Activated CD8-positive, alpha-beta memory T cell treated with anti-CD3 and anti-CD28 coated beads, Interleukin-2, amount 10 ng/mL, durations not matched to agents 7 days and 5 days (primary cell): ENCODE measurements at regions not wholly inside any gene's neighbourhood (a gene's known extent, or its start where the extent isn't known, plus 50 kb on each side); places are given as distances from the start of the nearest gene placed in this dataset.

Experiments
- ATAC-seq: fragments of 150-1000 bp; cut with Tn5 transposase; one replicate; pipeline ENCODE4 v1.10.0; 2021; ENCODE audit warnings: moderate library complexity
- CTCF ChIA-PET: fragments of 350-600 bp; sonication (Branson Sonifier 250); formaldehyde crosslinking; loops from one replicate; lab custom pipeline; 2021; ENCODE audit warnings: antibody characterized with exemption; lab: Charles Lee
- DNase-seq: peaks from one replicate; pipeline ENCODE4 v3.0.0-alpha.2; 2020
- H3K27ac Mint-ChIP-seq: one replicate; pipeline ENCODE4 v1.8.0; 2021; ENCODE audit warnings: mild to moderate bottlenecking, mixed read lengths
- H3K27me3 Mint-ChIP-seq: one replicate; pipeline ENCODE4 v1.8.0; 2021; ENCODE audit warnings: mixed read lengths
- H3K36me3 Mint-ChIP-seq: one replicate; pipeline ENCODE4 v1.8.0; 2021; ENCODE audit warnings: mild to moderate bottlenecking, mixed read lengths
- H3K4me1 Mint-ChIP-seq: one replicate; pipeline ENCODE4 v1.8.0; 2021; ENCODE audit warnings: mixed read lengths
- H3K4me3 Mint-ChIP-seq: one replicate; pipeline ENCODE4 v1.8.0; 2021; ENCODE audit warnings: mild to moderate bottlenecking, moderate library complexity, mixed read lengths
- H3K9me3 Mint-ChIP-seq: one replicate; pipeline ENCODE4 v1.8.0; 2022; ENCODE audit warnings: low read depth, mixed read lengths

- CTCF ChIA-PET, result no interaction called here
- H3K4me1 Mint-ChIP-seq, result no peaks in the 10 kb centered on the region
- no peak for ATAC-seq
- no peaks in the 10 kb centered on the region for H3K27me3 Mint-ChIP-seq
- H3K9me3 Mint-ChIP-seq, result no peaks in the 10 kb centered on the region
- no peak for DNase-seq
- H3K27ac Mint-ChIP-seq, result no peak overlapping the region
- H3K36me3 Mint-ChIP-seq, result no peaks in the 10 kb centered on the region
- H3K4me3 Mint-ChIP-seq, result no peak overlapping the region
These were observed 255.8 kb downstream of the FBXO15 start for GRCh38 chr18:73891572-73892421.

- Mint-ChIP-seq H3K27ac (no peak overlapping the region), H3K27me3 (no peaks in the 10 kb centered on the region), H3K9me3 (no peaks in the 10 kb centered on the region), H3K36me3 (no peaks in the 10 kb centered on the region), H3K4me1 (no peaks in the 10 kb centered on the region), H3K4me3 (no peak overlapping the region)
- ATAC-seq (no peak), DNase-seq (no peak)
- CTCF ChIA-PET, result no interaction called here
These were observed 259.1 kb downstream of the FBXO15 start for GRCh38 chr18:73888565-73888964.

GRCh38 chr18:73887801-73888200 lies 259.8 kb downstream of the FBXO15 start:
- Mint-ChIP-seq H3K27ac (no peak overlapping the region), H3K36me3 (no peaks in the 10 kb centered on the region), H3K4me3 (no peak overlapping the region), H3K27me3 (no peaks in the 10 kb centered on the region), H3K4me1 (no peaks in the 10 kb centered on the region), H3K9me3 (no peaks in the 10 kb centered on the region)
- ATAC-seq (no peak), DNase-seq (no peak)
- CTCF ChIA-PET, result no interaction called here

- DNase-seq, result no peak
- Mint-ChIP-seq H3K4me3 (no peak overlapping the region), H3K27ac (no peak overlapping the region), H3K36me3 (no peaks in the 10 kb centered on the region), H3K4me1 (no peaks in the 10 kb centered on the region), H3K9me3 (no peaks in the 10 kb centered on the region), H3K27me3 (no peaks in the 10 kb centered on the region)
- no peak for ATAC-seq
- CTCF ChIA-PET, result no interaction called here
These were observed 262.8 kb downstream of the FBXO15 start for GRCh38 chr18:73884868-73885267.

- ATAC-seq (no peak), DNase-seq (no peak)
- Mint-ChIP-seq H3K4me1 (no peaks in the 10 kb centered on the region), H3K9me3 (no peaks in the 10 kb centered on the region), H3K27ac (no peak overlapping the region), H3K36me3 (no peaks in the 10 kb centered on the region), H3K4me3 (no peak overlapping the region), H3K27me3 (no peaks in the 10 kb centered on the region)
- CTCF ChIA-PET, result interaction anchor here (0.9 kb wide), 1 partner anchor 19 kb away, joined by 3 read pairs; no protein-coding TSS in a partner anchor
These were observed 266.2 kb downstream of the FBXO15 start for GRCh38 chr18:73881396-73881917.

GRCh38 chr18:73880387-73880786 lies 267.2 kb downstream of the FBXO15 start:
- DNase-seq (no peak), ATAC-seq (no peak)
- H3K9me3 Mint-ChIP-seq, result no peaks in the 10 kb centered on the region
- H3K27ac Mint-ChIP-seq, result no peak overlapping the region
- CTCF ChIA-PET, result no interaction called here
- H3K4me3 Mint-ChIP-seq, result no peak overlapping the region
- no peaks in the 10 kb centered on the region for H3K36me3 Mint-ChIP-seq
- no peaks in the 10 kb centered on the region for H3K27me3 Mint-ChIP-seq
- H3K4me1 Mint-ChIP-seq, result no peaks in the 10 kb centered on the region

- Mint-ChIP-seq H3K9me3 (no peaks in the 10 kb centered on the region), H3K27ac (no peak overlapping the region), H3K36me3 (no peaks in the 10 kb centered on the region), H3K4me1 (no peaks in the 10 kb centered on the region), H3K27me3 (no peaks in the 10 kb centered on the region), H3K4me3 (no peak overlapping the region)
- DNase-seq, result no peak
- no peak for ATAC-seq
- CTCF ChIA-PET, result no interaction called here
These were observed 267.9 kb downstream of the FBXO15 start for GRCh38 chr18:73879766-73880165.

- Mint-ChIP-seq H3K36me3 (no peaks in the 10 kb centered on the region), H3K27me3 (no peaks in the 10 kb centered on the region), H3K4me1 (no peaks in the 10 kb centered on the region), H3K27ac (no peak overlapping the region), H3K9me3 (no peaks in the 10 kb centered on the region), H3K4me3 (no peak overlapping the region)
- ATAC-seq (no peak), DNase-seq (no peak)
- CTCF ChIA-PET, result no interaction called here
These were observed 268.3 kb downstream of the FBXO15 start for GRCh38 chr18:73879328-73879727.

- H3K27ac Mint-ChIP-seq, result no peak overlapping the region
These were observed 278.5 kb downstream of the FBXO15 start for GRCh38 chr18:73869182-73869581.

GRCh38 chr18:73861771-73862170 lies 285.9 kb downstream of the FBXO15 start:
- CTCF ChIA-PET, result no interaction called here
- H3K27me3 Mint-ChIP-seq, result no peaks in the 10 kb centered on the region
- ATAC-seq, result no peak
- H3K36me3 Mint-ChIP-seq, result no peaks in the 10 kb centered on the region
- H3K4me3 Mint-ChIP-seq, result no peak overlapping the region
- H3K9me3 Mint-ChIP-seq, result no peaks in the 10 kb centered on the region
- no peaks in the 10 kb centered on the region for H3K4me1 Mint-ChIP-seq
- no peak for DNase-seq
- H3K27ac Mint-ChIP-seq, result no peak overlapping the region

More at GRCh38 chr18:73869182-73869581, 278.5 kb downstream of the FBXO15 start:
- Mint-ChIP-seq H3K9me3 (no peaks in the 10 kb centered on the region), H3K36me3 (no peaks in the 10 kb centered on the region), H3K4me3 (no peak overlapping the region), H3K27me3 (peaks cover 5% of the 10 kb centered on the region), H3K4me1 (no peaks in the 10 kb centered on the region)
- no peak for DNase-seq
- ATAC-seq, result no peak
- CTCF ChIA-PET, result no interaction called here

- ATAC-seq (no peak), DNase-seq (no peak)
- Mint-ChIP-seq H3K27ac (no peak overlapping the region), H3K27me3 (no peaks in the 10 kb centered on the region), H3K4me3 (no peak overlapping the region), H3K9me3 (no peaks in the 10 kb centered on the region), H3K36me3 (no peaks in the 10 kb centered on the region), H3K4me1 (no peaks in the 10 kb centered on the region)
- CTCF ChIA-PET, result interaction anchor here (1.0 to 1.9 kb wide), 2 partner anchors 9 to 17 kb away, joined by 3 to 4 read pairs; no protein-coding TSS in a partner anchor
These were observed 287.7 kb downstream of the FBXO15 start for GRCh38 chr18:73859837-73860397.

- H3K27me3 Mint-ChIP-seq, result no peaks in the 10 kb centered on the region
- H3K36me3 Mint-ChIP-seq, result no peaks in the 10 kb centered on the region
- DNase-seq (no peak), ATAC-seq (no peak)
- H3K27ac Mint-ChIP-seq, result no peak overlapping the region
- CTCF ChIA-PET, result no interaction called here
- H3K4me1 Mint-ChIP-seq, result no peaks in the 10 kb centered on the region
- no peak overlapping the region for H3K4me3 Mint-ChIP-seq
- H3K9me3 Mint-ChIP-seq, result no peaks in the 10 kb centered on the region
These were observed 294.7 kb downstream of the FBXO15 start for GRCh38 chr18:73852789-73853549.

- H3K36me3 Mint-ChIP-seq, result no peaks in the 10 kb centered on the region
- no peak overlapping the region for H3K27ac Mint-ChIP-seq
- no peak for DNase-seq
- peaks cover 2% of the 10 kb centered on the region for H3K27me3 Mint-ChIP-seq
- CTCF ChIA-PET, result interaction anchor here (0.9 kb wide), 1 partner anchor 9 kb away, joined by 3 read pairs; no protein-coding TSS in a partner anchor
- no peaks in the 10 kb centered on the region for H3K4me1 Mint-ChIP-seq
- no peak for ATAC-seq
- H3K4me3 Mint-ChIP-seq, result no peak overlapping the region
- H3K9me3 Mint-ChIP-seq, result no peaks in the 10 kb centered on the region
These were observed 296.9 kb downstream of the FBXO15 start for GRCh38 chr18:73850782-73851181.
